ENCODE measurements at regions not wholly inside any gene's neighbourhood (a gene's known extent, or its start where the extent isn't known, plus 50 kb on each side); places are given as distances from the start of the nearest gene placed in this dataset.
"Not testable (repeated sequence)": the region's sequence is repeated elsewhere in the genome, so short reads cannot be mapped to it uniquely, and the experiment has no call there.

DNA sequence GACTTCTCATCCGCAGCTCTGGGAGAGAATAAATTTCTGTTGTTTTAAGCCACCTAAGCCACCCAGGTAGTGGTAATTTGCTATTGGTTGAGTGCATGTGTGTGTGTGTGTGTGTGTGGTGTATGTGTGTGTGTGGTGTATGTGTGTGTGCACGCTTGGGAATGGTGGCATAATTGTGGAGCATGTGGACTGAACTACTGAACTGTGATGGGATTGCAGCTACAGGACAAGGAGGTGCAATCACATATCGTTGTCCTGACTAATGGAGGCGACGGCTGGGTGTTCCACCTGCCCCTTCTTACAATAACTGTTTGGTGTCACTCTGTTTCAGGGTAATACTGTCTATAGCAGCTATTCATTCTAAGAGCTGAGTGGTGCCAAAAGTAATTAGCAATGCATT, 448.7 kb upstream of the PFKP start:
- no peak for DNase-seq

DNA sequence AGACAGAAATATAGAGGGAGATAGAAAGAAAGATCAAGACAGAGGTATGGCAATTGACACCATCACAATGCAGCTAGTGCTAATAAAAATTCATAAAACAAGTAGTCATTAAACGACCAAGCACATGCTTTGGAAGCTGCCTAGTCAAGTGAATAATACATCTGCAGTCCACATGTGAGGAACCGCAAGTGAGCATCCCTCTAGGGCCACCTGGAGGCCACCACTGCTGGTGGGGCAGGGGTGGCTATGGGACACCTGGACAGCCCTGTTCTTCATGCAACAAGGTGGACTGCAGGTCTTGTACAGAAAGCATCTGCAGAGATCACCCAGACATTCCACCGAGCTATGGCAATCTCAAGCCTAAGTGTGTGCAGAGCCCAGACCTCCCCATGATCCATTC, 451.1 kb upstream of the PFKP start:
- DNase-seq = no peak

DNA sequence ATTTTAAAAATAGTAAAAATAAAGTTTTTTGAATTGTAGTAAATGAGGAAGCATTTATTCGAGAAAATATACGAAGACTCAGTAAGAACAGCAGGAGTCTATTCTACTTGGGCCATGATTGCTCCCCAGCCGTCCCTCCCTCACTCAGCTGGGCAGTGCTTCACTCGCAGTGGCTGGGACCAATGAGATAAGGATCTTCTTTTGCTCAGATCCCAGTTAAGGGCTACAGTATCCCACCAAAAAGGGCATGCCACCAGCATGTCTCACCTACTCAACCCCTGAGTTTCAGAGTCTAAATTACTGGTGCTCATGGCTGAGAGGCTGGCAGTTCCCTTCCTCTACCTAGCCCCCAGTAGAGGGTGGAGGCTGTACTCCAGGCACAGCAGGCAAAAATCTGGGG, 455.7 kb upstream of the PFKP start:
- no peak for DNase-seq

DNA sequence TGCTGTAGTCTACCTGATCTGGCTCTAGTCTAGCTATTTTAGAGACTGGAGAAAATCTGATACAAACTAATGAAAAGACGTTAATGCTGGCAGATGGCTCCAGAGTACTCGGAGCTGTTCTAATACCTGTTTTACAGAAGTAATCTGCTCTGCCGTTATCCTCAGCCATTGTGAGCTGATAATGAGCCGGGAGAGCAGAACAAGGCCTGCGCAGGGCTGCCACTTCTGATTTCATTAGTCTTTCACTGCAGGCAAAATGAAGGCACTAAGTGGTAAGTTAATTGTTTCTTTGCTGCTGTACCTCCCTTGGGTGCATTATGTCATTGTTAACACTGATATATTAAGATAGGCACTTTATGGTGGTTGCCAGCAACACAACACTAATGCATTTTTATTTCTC, 456.4 kb upstream of the PFKP start:
- DNase-seq = no peak

DNA sequence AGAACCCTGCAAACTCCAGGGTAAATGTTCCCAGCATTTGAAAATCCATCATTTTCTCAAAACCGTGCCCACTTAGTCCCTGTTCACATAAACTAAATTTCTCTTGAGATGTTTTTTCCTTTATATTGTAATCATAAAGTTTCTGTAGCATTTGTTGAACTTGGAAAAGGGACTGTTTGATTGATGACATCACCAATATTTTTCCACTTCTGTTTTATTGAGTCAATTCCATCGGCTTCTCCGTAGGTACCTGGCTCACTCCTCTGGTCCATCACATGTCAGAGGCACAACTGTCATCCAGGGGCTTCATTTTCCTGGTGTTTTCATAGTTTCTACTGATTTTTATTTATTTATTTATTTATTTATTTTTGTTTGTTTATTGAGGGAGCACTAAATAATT, 462.5 kb upstream of the PFKP start:
- DNase-seq = no peak

DNA sequence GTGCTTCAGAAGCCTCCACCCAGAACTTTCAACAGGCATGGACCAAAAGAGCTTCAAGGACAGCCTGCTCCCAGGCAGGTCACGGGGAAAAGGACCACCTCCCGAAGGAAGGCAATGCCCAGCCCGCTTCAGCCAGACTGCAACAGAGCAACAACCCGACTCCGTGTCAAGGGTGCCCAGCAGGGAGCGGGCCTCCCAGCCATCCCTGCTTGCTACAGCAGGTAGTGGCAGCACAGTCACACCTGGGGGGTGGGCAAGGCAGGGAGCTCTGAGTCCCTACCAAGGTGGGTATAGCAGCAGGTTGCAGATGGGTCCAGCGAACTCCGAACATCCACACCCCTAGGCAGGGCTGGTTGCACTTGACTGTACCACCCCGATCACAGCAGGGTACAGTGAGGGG, 467.8 kb upstream of the PFKP start:
- no peak for DNase-seq

DNA sequence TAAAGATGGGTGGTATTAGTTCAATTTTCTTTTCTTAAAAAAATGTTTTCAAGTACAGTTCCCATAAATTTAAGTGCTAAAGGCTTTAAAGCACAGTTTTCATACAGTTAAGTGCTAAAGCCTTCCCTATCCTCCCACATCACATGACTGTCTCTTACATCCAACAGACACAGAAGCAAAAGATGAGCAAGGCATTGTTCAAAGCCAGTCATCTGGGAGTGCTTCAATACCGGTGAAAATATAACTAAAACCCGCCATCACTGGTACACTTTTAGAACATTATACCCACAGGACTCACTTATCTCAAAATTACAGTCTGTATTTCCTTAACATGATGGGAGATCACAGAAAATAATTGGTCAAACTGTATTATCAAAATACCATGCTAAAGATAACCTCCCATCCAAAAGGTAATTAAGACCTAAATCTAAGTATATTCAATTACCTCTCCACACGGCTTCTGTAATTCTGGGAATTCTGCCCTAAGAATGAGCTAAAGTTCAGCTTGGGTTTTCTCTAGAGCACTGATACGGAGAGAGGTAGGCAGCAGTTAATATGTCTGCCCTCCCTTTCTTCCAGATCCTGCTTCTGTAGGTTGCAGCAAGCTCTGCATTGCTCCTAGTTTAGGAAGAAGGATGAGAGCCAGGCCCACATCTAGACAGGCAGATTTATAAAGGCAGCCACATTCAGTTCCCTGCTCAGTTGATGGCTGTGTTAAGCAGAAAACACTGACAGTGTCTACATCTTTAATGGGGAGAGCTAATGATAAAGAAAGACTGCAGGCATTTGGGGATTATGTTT, 474.8 kb upstream of the PFKP start:
- no peak for DNase-seq

DNA sequence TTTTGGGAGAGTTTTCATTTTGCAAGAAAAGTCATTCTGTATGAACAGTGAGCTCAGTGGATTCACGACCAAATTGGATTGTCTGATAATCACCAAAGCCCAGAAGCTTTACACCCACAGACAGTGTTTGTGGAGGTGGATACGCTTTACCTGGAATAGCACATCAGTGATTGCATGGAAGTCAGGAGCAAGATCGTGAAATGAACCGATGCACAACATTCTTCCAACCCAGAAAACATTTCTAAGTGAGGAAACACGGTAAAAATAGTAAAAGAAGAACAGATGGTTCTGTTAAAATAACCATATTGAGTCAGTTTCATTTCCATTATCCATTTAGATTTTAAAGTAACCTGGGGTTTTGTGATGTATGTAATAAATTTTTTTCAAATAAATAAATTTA, 478.2 kb upstream of the PFKP start:
- no peak for DNase-seq

DNA sequence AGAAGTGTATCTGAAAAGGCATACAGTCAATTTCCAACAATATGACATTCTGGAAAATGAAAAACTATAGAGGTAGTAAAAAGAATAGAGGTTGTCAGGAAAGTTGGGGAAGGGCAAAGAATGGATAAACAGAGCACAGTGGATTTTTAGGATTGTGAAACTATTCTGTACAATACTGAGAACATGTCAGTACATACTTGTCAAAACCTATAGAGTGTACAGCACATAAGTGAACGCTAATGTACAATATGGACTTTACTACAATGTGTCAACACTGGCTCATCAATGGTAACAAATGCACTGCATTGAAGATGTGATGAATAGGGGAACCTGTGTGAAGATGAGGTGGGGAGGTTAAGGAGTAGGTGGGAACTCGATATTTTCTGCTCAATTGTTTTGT, 483.0 kb upstream of the PFKP start:
- no peak for DNase-seq

DNA sequence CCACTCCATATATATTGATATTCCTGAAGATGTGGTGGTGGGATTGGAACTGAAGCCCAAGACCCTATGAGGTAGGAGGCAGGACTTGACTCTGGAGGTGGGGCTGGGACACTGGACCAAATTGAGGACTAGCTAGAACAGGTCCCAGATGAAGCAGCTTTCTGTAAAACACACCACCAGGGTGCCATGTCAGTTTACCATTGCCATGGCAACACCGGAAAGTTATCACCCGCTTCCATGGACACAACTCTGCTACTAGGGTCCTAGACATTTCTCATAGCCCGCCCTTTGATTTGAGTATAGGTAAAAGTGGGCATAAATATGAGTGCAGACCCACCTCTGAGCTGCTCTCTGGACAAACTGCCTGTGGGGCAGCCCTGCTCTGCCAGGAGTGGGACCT, 490.5 kb upstream of the PFKP start:
- no peak for DNase-seq

DNA sequence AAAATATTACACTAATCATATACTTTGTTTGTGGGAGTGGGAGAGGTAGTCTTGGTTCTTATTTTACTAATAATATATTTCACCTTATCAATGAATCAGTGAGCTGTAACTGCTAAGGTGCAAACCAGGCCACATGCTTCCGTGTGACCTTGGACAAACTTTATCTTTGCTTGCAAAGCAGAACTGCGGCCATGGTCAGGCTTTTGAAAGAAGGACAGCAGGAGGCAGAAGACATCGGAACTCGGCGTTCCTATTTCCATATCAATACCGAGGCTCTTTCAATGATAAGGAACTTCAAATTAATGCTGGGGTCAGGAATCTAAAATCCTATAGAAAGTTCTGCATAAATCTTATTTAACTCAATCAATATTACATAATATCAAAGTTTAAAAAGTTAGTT, 491.9 kb upstream of the PFKP start:
- DNase-seq = no peak

DNA sequence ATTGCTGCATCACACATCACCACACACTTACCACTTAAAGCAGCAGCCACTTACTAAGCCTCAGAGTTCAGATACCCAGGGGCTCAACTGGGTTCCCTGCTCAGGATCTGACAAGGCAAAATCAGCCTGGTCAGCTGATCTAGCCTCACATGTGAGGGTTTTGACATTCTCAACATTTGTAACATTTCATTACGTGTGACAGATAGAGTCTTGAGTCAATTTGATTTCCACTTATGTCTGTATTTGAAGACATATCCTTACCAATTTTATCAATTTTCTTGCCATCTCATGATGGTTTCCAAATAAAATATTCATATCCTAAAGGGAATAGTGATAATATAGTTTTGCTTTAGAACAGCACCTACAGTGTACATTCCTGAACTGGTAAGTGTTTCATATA, 494.7 kb upstream of the PFKP start:
- no peak for DNase-seq

DNA sequence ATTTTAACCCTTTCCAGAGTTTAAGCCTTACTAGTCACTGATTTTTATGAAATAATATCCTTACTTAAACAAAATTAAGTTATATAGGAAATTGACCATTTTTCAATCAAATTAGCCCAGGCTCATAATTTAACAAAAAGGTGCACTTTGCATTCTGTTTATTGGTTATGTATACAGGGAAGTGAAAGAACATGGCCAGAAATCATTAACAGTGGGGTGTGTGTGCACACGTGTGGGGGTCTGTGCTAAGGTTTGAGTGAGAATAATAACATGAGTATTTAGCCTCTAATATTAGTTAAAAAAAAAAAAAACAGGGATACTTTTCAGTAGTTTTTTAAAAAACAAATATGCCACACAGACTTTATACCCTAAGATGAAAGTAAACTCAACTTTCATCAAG, 510.5 kb upstream of the PFKP start:
- no peak for DNase-seq

DNA sequence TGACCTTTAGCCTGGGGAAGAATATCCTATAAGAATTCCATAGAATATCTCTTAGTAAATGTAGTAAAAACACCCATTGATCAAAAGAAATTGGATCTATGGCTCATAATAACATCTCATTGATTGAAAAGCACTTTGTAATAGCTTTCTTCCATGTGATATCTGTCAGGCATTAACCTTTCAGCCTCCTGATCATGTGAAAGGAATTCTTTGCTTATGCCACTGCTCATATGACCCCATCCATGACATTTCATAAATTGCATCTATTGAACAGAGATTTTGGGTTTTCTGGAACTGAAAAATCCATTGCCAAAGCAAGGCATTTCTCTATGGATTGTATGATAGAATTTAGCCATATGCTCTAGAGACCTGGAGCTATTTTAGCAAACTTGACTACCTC, 519.3 kb upstream of the PFKP start:
- DNase-seq = no peak

DNA sequence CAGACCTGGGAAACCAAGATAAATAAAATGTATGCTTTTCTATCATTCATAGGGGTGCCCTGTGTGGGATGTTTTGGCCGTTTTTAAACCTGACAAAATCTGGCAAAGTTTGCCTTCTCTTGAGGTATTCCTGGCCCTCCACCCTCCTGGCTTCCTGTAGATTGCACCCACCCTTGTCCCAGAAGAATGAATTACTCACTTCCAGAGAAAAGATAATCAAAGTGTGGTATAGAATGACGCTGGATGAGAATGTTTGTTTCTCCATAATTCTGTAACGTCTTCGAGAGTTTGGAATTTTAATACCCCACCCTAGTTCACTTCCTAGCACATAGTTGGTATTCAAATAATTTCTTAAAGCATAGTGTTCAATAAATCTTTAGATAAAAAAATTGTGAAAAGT, 519.7 kb upstream of the PFKP start:
- no peak for DNase-seq

DNA sequence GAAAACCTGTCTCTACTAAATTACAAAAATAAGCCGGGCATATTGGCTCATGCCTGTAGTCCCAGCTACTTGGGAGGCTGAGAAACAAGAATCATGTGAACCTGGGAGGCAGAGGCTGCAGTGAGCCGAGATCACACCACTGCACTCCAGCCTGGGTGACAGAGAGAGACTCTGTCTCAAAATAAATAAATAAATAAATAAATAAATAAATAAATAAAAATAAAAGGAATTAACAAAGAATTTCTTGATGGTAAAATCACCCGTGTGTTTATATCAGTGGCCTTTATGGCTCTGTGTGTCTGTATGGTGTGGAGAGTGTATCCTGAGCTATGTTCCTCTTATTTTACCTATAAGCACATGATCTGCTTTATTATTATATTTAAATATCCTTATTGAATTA, 520.5 kb upstream of the PFKP start:
- DNase-seq = not testable (repeated sequence)

DNA sequence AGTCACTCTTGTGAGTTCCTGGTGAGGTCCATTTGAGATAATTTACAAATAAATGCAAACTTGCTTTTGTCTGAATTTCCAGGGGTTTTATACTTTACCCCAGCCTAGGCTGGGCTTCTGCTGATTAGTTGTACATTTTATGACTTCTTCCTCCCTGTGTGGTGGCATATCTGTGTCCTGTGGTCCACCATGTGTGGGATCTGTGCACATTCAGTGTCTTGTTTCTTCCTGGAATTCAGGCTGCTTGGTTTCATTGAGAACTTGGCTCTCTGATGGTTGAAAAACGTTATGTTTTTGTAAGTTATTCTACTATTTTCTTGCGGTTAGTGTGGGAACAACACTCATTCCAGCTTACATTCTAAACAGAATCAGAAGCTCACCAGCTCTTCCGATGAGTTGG, 523.4 kb upstream of the PFKP start:
- DNase-seq = no peak

DNA sequence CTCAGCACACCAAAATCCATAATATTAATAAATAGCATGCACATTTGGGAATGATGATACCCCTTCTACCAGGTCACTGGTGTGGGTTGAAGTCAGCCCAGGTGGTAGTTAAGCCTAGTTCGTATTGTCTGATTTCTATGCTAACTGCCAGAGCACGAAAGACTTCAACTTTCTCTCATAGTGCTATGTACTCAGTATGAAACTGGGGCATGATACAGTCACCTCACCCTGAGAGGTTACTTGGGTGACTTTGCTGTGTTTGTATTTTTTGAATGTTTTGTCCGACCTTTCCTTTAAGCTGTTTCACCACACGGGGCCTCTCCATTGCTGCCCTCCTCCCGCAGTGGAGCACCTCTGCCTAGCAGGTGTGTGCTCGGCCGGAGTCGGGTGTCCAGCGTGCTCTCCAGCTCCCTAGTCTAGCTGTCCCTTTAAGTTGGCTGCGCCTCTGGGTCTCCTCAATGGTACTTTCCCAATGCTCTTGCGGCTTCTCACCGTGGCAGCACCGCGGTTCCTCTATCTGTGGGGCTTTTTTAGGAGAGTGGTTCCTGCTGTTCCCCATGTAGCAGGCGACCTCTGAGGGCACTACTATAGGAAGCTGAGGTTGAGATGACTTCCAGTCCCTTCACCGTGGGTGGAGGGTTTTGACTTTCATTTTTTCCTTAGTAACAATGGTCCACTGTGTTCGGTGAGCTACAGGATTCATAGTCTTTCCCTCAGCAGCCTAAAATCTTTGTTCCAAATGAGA, 524.0 kb upstream of the PFKP start:
- DNase-seq = no peak

DNA sequence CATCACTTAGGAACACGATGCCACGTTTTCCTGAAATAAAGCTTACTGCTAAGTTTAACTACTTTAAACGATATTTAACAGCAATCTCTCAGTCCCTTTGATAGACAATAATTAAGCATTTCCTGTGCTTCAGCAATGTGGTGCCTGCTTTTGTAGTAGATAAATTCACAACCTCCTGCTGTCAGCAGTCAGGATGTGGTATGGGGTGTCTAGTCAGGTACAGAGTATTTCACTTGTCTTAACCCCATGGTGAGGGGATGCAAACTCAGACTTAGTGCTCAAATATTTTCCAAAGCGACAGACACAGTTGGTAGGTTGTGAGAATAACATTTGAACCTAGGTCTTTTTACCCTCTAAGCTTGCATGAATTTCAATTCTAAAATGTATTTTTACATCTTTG, 526.2 kb upstream of the PFKP start:
- DNase-seq = no peak

DNA sequence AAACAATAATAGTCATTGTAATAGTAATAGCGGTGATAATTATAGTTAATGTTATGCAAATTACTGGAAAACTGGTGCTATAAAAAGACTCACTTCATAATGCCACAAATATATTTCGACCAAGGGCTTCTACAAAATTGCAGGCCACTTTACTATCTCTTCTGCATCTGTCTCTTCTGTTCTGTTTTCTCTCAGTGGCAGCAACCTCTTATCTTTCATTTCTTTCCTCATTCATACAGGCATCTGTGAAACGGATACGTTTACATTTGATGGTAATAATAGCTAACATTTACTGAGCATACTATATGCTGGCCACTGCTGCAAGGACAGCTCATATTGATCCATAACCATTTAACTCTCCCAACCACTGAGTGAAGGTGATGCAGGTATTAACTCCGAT, 537.4 kb upstream of the PFKP start:
- DNase-seq = no peak

DNA sequence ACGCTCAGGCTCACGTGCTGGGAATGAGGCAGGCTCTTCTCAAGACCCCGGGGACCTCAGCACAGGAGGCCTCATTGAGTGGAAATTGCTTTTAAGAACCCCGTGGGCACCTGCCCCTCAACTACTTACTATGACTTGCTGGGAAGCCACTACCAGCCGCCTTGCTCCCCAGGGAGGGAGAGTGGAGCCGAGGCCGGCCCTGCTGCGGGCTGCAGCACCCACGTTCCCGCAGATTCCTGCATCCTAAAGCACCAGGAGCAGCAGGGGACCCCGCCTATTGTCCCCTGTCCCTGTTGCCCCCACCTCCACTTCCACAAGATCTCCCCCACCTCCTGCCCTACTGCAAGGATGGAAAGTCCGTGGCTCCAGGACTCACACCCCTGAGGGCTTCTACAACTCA, 541.6 kb upstream of the PFKP start:
- no peak for DNase-seq

DNA sequence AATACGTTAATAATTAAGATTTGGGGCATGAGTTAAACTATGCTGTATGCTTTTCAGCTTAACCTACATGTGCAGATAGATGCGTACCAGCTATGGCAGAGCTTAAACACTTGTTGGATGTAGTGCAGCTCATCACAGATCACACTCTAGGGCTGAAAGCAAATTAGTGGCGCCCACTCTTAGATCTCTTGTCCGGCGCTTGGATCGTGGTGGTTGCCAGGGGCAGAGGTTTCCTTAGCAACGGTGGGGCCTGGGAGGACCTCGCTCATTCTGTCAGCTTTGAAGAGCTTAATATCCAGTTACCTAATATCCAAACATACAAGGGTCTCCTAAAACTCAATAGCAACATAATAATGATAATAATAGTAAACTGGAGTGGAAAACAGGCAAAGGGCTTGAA, 548.2 kb upstream of the PFKP start:
- no peak for DNase-seq

DNA sequence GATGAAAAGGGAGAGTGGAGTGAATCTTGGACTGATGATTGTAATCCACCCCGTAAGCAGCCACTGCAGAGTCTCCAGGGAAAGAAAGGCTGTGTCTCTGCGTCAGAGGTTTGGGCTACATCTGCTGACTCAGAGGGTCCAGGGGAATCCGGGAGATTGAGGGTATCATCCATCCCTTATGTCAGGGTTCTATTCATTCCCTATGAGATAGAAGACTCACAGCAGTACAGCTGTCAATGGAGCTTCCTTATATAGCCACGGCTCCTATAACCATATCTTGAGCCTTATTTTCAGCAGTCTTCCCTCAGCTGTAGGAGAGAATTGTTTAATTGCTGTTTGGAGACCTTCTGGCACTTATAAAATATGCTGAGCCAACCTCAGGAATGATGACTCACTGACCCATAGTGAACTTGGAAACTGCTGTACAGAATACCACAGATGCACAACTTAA, 558.2 kb upstream of the PFKP start:
- no peak for DNase-seq

DNA sequence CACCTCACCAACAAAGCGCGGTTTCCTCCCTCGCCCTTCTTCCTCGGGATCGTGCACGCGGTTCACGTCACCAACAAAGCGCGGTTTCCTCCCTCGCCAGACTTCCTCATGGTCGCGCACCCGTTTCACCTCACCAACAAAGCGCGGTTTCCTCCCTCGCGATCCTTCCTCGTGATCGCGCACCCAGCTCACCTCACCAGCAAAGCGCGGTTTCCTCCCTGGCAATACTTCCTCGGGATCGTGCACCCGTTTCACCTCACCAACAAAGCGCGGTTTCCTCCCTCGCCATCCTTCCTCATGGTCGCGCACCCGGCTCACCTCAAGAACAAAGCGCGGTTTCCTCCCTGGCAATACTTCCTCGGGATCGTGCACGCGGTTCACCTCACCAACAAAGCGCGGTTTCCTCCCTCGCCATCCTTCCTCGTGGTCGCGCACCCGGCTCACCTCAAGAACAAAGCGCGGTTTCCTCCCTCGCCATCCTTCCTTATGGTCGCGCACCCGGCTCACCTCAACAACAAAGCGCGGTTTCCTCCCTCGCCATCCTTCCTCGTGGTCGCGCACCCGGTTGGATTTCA, 565.9 kb upstream of the PFKP start:
- DNase-seq = not testable (repeated sequence)

Measured in SHP77 (cell line).